ENCODE measurements at regions not wholly inside any gene's neighbourhood (a gene's known extent, or its start where the extent isn't known, plus 50 kb on each side); places are given as distances from the start of the nearest gene placed in this dataset.

DNA sequence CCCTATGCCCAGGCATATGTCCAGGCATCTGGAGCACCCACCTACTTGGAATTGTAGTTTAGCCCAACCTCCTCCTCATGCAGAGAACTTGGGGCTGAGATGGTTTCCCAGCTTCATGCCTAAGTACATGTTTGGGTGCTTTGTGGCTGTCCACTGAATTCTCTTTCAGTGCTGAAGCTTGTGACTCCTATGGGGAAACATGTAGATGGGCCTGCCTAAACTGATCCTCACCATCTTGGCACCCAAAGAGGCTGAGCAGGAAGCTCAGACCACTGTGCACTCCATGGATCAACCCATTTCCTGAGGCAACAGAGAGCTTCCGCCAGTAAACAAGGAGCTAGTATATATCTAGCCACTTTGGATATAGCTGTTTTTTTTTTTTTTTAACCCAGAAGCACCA lies 2733.7 kb downstream of the PCDH7 start:
- Histone ChIP-seq H3K4me3 (no peak overlapping the region), H3K36me3 (no peaks in the 10 kb centered on the region), H3K27me3 (no peaks in the 10 kb centered on the region), H3K27ac (no peak overlapping the region), H3K4me1 (no peaks in the 10 kb centered on the region), H3K9me3 (no peaks in the 10 kb centered on the region)
- 33% methylated on average over 1 of the region's 1 CpG for WGBS (ENCODE audit: insufficient coverage, low coverage, low lambda C conversion rate, missing lambda C conversion rate)
- TF ChIP-seq POLR2A (IDR thresholded peaks at IDR 0.05), result no peak
- TF ChIP-seq, protein P1, sequence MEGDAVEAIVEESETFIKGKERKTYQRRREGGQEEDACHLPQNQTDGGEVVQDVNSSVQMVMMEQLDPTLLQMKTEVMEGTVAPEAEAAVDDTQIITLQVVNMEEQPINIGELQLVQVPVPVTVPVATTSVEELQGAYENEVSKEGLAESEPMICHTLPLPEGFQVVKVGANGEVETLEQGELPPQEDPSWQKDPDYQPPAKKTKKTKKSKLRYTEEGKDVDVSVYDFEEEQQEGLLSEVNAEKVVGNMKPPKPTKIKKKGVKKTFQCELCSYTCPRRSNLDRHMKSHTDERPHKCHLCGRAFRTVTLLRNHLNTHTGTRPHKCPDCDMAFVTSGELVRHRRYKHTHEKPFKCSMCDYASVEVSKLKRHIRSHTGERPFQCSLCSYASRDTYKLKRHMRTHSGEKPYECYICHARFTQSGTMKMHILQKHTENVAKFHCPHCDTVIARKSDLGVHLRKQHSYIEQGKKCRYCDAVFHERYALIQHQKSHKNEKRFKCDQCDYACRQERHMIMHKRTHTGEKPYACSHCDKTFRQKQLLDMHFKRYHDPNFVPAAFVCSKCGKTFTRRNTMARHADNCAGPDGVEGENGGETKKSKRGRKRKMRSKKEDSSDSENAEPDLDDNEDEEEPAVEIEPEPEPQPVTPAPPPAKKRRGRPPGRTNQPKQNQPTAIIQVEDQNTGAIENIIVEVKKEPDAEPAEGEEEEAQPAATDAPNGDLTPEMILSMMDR (IDR thresholded peaks at IDR 0.05), result no peak
- ATAC-seq (no peak), DNase-seq (no peak)
- intact Hi-C loops (cut with DNase I), result no loop called here

DNA sequence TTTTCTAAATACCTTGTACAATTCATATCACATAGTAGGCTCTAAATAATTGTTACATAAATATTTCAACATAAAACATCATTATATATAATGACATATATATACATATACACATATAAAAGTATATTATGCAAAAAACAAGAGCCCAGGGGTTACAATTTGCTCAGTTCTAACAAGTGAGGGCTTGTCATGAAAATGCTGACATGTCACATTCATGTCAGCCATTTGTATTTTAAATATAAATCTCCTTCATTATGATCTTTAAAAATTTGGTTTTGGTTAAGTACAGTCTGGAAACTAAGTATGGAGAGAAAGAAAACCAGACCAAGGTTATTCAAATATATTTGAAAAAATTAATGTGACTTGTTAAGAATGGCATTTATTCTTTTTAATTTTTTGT lies 2745.4 kb downstream of the PCDH7 start:
- Histone ChIP-seq H3K36me3 (no peaks in the 10 kb centered on the region), H3K27me3 (no peaks in the 10 kb centered on the region), H3K9me3 (no peaks in the 10 kb centered on the region), H3K4me1 (no peaks in the 10 kb centered on the region), H3K4me3 (no peak overlapping the region), H3K27ac (no peak overlapping the region)
- ATAC-seq (no peak), DNase-seq (no peak)
- TF ChIP-seq, protein P1 (IDR thresholded peaks at IDR 0.05), result no peak
- TF ChIP-seq POLR2A (IDR thresholded peaks at IDR 0.05), result no peak
- intact Hi-C loops (cut with DNase I), result no loop called here

DNA sequence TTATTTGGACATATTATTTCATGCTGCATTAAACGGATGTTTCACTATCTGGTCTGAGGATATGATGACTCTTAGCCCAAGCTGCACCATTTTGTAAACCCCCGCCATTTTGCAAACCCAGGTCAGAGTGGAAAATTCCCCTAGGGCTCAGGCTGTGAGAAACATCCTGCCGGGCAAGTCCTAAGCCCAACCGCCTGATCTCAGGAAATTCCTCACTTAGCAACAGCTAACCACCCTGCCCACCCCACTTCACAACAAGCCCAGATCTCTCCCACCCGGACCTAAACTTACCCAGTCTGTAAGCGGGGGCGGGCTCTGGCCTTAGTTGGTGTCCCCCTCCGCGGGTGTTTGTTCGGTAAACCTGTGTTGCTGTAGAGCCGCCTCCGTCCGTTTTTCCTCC lies 2747.1 kb downstream of the PCDH7 start:
- H3K4me3 ChIP-seq, result no peak overlapping the region
- TF ChIP-seq, protein P1 (IDR thresholded peaks at IDR 0.05), result no peak
- TF ChIP-seq POLR2A (IDR thresholded peaks at IDR 0.05), result no peak
- no peaks in the 10 kb centered on the region for H3K4me1 ChIP-seq
- H3K27me3 ChIP-seq, result no peaks in the 10 kb centered on the region
- intact Hi-C loops (cut with DNase I), result no loop called here
- H3K9me3 ChIP-seq, result no peaks in the 10 kb centered on the region
- no peak for DNase-seq
- 71% methylated on average over 12 of the region's 13 CpGs for WGBS (ENCODE audit: insufficient coverage, low coverage, low lambda C conversion rate, missing lambda C conversion rate)
- no peaks in the 10 kb centered on the region for H3K36me3 ChIP-seq
- no peak overlapping the region for H3K27ac ChIP-seq
- ATAC-seq, result no peak

DNA sequence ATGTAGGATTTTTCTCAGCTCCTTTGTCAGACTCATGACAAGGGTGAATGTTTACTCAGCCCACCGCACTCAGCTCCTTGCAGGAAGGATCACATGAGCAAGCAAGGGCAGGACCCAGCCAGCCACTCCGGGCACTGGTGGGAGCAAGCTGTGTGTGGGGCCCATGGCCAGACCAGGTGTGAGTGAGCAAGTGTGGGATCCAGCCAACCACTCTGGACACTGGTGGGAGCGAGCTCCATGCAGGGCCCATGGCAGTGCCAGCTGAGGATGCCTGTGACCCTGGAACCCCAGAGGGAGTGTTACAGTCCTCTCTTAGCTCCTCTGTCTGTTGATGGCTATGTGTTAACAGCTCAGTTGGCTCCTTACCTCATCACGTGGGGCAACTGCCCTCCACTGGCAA lies 2750.6 kb downstream of the PCDH7 start:
- Histone ChIP-seq H3K4me3 (no peak overlapping the region), H3K27ac (no peak overlapping the region), H3K4me1 (no peaks in the 10 kb centered on the region), H3K27me3 (no peaks in the 10 kb centered on the region), H3K9me3 (no peaks in the 10 kb centered on the region), H3K36me3 (no peaks in the 10 kb centered on the region)
- DNase-seq (no peak), ATAC-seq (peak in 1 of 4 donors; percentile 36)
- intact Hi-C loops (cut with DNase I), result no loop called here
- WGBS (ENCODE audit: insufficient coverage, low coverage, low lambda C conversion rate, missing lambda C conversion rate), result 50% methylated on average over 2 of the region's 4 CpGs
- TF ChIP-seq, protein P1 (IDR thresholded peaks at IDR 0.05), result no peak
- TF ChIP-seq POLR2A (IDR thresholded peaks at IDR 0.05), result no peak

- DNase-seq, result no peak
- Histone ChIP-seq H3K9me3 (no peaks in the 10 kb centered on the region), H3K27me3 (no peaks in the 10 kb centered on the region), H3K4me1 (no peaks in the 10 kb centered on the region), H3K4me3 (no peak overlapping the region), H3K27ac (no peak overlapping the region), H3K36me3 (no peaks in the 10 kb centered on the region)
- intact Hi-C loops (cut with DNase I), result no loop called here
- WGBS (ENCODE audit: insufficient coverage, low coverage, low lambda C conversion rate, missing lambda C conversion rate), result 51% methylated on average over 4 of the region's 4 CpGs
- TF ChIP-seq, protein P1 (IDR thresholded peaks at IDR 0.05), result no peak
- TF ChIP-seq POLR2A (IDR thresholded peaks at IDR 0.05), result no peak
- ATAC-seq, result no peak
These were observed 2757.5 kb downstream of the PCDH7 start for GRCh38 chr4:33477715-33478114.

Data from right lobe of liver (tissue), 6 donors.